ENCODE measurements at regions not wholly inside any gene's neighbourhood (a gene's known extent, or its start where the extent isn't known, plus 50 kb on each side); places are given as distances from the start of the nearest gene placed in this dataset.
"Not testable (repeated sequence)": the region's sequence is repeated elsewhere in the genome, so short reads cannot be mapped to it uniquely, and the experiment has no call there.

- DNase-seq (ENCODE audit: low read depth in 4 of 4, low spot score in 3 of 4) = no peak
Measured at GRCh38 chr18:26654616-26655524, 106.5 kb upstream of the KCTD1 start.

GRCh38 chr18:26653943-26654615 lies 105.7 kb upstream of the KCTD1 start:
- no peak for DNase-seq (ENCODE audit: low read depth in 4 of 4, low spot score in 3 of 4)

GRCh38 chr18:26652501-26652900 lies 104.1 kb upstream of the KCTD1 start:
- no peak for DNase-seq (ENCODE audit: low read depth in 4 of 4, low spot score in 3 of 4)

DNA sequence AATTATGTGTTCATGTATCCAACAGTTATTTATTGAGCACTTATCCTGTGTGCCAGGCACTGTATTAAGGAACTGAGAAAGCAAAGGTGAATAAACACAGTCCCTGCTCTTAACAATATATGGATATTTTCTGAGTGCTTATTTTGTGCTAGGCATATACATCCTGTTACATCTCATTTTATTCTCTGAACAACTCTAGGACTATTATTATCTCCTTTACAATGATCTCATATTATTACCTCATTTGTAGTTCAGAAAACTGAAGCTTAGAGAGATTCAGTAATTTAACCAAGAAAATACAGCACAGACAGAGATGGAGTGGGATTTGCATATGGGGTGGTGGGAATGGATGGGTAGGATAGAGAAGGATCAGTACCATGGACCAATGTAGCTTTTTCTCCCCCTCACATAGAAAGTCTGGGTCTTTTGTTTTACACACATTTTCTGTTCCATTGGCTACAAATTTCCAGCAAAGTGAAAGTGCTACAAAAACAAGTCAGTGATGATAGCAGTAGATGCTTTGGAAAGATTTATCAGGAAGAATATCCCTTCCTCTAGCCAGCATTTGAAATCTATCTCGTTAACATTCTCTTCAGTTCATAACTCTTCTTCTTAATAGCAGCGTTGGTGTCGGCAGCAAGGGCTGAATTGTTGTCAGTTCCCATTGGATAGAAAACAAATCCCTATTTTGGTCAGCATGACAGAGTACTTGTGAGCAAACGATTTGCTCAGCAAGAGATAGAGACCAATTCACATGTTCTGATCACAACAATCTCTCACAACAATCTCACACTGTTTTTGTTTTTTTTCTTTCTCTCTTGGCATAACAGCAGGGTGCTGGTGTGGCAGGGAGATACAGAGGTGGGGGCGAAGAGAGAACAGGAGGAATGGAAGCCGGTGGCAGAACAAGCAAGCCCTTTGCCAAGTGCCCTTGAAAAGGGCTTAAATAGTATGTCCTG lies 102.2 kb upstream of the KCTD1 start:
- DNase-seq (ENCODE audit: low read depth in 4 of 4, low spot score in 3 of 4) = no peak

GRCh38 chr18:26649193-26649543 lies 100.8 kb upstream of the KCTD1 start:
- DNase-seq (ENCODE audit: low read depth in 4 of 4, low spot score in 3 of 4) = no peak

DNA sequence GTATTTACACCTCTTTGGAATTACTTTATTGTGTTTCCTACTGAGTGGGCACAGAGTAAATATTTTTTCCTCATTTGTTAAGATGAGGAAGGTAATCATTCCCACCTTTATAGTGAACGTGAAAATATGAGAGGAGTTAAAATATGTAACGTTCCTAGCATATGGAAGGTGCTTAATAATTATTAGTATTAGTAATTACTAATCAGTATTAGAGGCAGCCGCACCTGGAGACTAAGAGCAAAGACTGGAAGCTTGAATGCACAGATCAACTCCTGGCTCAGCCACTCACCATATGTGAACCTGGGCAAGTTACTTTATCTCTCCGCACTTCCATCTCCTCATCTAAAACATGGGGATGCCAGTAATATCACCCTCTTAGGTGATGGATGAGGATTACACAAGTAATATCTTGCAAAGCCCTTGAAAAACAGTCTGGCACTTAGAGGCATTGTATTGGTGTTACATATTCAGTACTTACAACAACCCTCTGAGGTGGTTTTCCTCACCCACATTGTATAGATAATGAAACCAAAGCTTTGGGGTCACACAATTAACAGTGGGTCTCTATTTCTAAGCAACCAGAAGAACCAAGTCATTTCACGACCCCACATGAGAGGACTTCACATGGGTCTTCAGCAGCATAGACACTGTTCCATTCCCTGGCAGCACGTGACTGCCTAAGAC lies 100.3 kb upstream of the KCTD1 start:
- DNase-seq (ENCODE audit: low read depth in 4 of 4, low spot score in 3 of 4) = no peak

DNA sequence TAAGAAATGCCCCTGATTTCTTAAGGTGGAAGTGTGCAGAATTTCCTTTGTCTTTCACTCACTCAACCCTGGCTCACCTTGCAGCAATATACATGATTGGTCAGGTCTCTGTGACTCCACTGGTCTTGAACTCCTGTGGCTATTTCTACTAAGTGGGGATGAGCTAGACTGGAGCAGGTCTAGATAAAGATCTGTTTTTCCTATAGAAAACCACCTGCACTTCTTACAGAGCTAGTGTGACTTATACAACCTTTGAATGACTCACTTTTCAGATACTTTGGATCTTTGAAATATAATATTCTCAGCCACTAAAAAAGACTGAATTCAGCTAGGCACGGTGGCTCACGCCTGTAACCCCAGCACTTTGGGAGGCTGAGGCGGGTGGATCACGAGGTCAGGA lies 98.5 kb upstream of the KCTD1 start:
- no peak for DNase-seq (ENCODE audit: low read depth in 4 of 4, low spot score in 3 of 4)

- no peak for DNase-seq (ENCODE audit: low read depth in 4 of 4, low spot score in 3 of 4)
Measured at GRCh38 chr18:26642440-26643348, 94.3 kb upstream of the KCTD1 start.

DNA sequence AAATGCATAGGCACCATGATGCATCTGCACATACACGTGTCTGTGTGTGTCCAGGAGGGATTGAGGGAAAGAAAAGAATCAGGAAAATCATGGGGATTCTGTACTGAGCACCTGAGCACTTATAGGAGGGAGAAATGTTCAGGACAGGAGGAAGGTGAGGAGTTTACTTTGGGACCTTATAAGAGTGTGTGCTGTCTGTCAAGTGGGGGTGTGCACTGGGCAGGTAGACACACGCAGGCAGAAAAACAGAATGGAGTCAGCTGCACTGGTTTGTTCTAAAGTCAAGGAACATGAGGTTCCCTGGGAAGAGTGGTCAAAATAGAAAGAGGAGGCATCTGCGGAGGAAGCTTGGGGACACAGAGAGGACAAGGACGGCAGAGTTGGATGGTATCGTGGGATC lies 92.2 kb upstream of the KCTD1 start:
- no peak for DNase-seq (ENCODE audit: low read depth in 4 of 4, low spot score in 3 of 4)

- no peak for DNase-seq (ENCODE audit: low read depth in 4 of 4, low spot score in 3 of 4)
Measured at GRCh38 chr18:26639149-26639548, 90.8 kb upstream of the KCTD1 start.

DNA sequence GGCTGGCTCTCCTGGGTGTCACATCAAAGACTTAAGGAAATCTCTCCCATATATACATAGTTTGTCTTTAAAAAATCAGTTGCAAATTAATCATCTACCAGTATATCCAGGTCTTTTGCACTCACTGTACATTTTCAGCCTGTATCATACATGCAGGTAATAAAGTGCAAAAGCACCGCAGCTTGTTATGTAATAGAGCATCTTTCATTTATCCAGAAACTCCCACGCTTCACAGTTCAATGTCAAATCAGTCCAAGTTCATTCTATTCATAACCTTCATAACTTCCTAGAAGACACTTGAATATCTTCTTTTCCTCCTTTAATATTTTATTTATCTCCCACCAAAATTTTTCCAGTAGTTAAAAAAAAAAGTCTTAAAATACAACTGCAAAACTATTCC lies 89.6 kb upstream of the KCTD1 start:
- no peak for DNase-seq (ENCODE audit: low read depth in 4 of 4, low spot score in 3 of 4)

- DNase-seq (ENCODE audit: low read depth in 4 of 4, low spot score in 3 of 4) = no peak
Measured at GRCh38 chr18:26637324-26637723, 89.0 kb upstream of the KCTD1 start.

GRCh38 chr18:26635466-26635865 lies 87.1 kb upstream of the KCTD1 start:
- DNase-seq (ENCODE audit: low read depth in 4 of 4, low spot score in 3 of 4) = no peak

DNA sequence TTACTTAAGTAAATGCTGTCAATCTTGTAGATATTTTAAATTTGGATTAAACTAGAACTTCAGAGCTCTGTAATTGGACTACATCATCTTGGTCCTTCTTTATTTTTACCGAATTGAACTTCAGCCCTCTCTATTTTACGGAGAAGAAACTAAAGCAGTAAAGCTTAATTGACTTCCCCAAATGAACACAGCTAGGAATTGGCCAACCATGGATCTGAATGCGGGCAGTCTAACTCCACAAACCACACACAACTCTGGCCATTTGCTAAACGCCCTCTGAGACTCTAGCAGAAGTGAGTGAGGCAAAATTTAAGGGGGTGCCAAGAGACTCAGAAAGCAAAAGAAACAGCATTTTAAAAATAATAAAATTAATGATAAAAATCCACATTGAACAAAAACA lies 86.3 kb upstream of the KCTD1 start:
- DNase-seq (ENCODE audit: low read depth in 4 of 4, low spot score in 3 of 4) = no peak

- DNase-seq (ENCODE audit: low read depth in 4 of 4, low spot score in 3 of 4) = no peak
Measured at GRCh38 chr18:26631135-26631534, 82.8 kb upstream of the KCTD1 start.

DNA sequence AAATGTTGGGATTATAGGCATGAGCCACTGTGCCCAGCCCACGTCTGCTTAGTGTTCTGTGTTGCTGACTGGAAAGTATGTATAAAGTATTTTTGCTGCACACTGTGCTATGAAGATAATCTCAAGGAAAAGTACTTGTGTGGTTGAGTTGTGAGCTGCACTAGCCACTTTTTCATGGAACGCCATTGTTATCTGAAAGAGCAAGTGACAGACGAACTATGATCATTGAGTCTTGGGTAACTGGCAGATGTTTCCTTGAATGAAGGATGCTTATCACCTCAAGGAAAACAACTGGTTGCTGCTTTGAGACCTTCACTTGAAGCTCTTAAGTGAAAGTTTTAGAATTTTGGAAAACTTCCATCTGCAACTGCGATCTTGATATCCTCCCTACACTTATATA lies 82.2 kb upstream of the KCTD1 start:
- no peak for DNase-seq (ENCODE audit: low read depth in 4 of 4, low spot score in 3 of 4)

GRCh38 chr18:26628017-26628416 lies 79.7 kb upstream of the KCTD1 start:
- DNase-seq (ENCODE audit: low read depth in 4 of 4, low spot score in 3 of 4) = no peak

GRCh38 chr18:26624443-26624842 lies 76.1 kb upstream of the KCTD1 start:
- DNase-seq (ENCODE audit: low read depth in 4 of 4, low spot score in 3 of 4) = no peak

DNA sequence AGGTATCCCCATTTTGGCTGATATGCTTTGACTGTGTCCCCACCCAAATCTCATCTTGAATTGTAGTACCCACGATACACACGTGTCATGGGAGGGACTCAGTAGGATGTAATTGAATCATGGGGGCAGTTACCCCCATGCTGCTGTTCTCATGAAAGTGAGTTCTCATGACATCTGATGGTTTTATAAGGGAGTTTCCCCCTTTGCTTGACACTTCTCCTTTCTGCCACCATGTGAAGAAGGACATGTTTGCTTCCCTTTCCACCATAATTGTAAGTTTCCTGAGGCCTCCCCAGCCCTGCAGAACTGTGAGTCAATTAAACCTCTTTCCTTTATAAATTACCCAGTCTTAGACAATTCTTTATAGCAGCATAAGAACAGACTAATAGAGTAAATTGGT lies 75.0 kb upstream of the KCTD1 start:
- not testable (repeated sequence) for DNase-seq (ENCODE audit: low read depth in 4 of 4, low spot score in 3 of 4)

All from right renal pelvis (tissue), 4 donors.